Midbrain (tissue), 1 donor: ENCODE measurements at regions not wholly inside any gene's neighbourhood (a gene's known extent, or its start where the extent isn't known, plus 50 kb on each side); places are given as distances from the start of the nearest gene placed in this dataset.

Experiments used
- DNase-seq: peaks from one replicate; lab custom pipeline; 2025; lab: John Stamatoyannopoulos, UW

GRCh38 chr2:172361840-172362239 lies 65.5 kb upstream of the ITGA6 start:
- no peak for DNase-seq

GRCh38 chr2:172364261-172364660 lies 63.1 kb upstream of the ITGA6 start:
- DNase-seq = no peak

- DNase-seq = no peak
Observed at GRCh38 chr2:172366596-172367150, 60.7 kb upstream of the ITGA6 start.

DNA sequence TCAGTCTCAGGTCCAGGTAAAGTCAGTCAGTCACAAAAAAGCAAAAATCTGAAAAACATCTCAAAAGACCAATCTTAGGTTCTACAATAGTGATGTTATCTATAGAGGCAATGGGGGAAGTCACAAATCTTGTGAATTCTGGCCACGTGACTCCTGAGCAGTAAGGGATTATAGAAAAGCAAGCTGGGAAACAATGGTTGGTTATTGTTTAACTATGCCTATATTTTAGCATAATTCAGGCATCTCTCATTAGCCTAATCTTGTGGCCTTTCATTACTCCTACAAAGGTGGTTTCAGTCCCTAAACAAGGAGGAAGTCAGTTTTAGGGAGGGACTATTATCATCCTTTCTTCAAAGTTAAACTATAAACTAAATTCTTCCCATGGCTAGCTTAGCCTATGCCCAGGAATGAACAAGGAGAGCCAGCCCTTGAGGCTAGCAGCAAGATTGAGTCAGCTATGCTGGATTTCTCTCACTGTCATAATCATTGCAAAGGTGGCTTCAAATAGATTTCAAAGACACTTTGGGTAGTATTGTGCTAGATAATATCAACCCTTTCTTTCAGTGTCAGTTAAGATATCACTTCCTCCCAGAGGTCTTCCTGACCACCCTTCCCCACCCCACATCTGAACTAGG lies 56.4 kb upstream of the ITGA6 start:
- no peak for DNase-seq

DNA sequence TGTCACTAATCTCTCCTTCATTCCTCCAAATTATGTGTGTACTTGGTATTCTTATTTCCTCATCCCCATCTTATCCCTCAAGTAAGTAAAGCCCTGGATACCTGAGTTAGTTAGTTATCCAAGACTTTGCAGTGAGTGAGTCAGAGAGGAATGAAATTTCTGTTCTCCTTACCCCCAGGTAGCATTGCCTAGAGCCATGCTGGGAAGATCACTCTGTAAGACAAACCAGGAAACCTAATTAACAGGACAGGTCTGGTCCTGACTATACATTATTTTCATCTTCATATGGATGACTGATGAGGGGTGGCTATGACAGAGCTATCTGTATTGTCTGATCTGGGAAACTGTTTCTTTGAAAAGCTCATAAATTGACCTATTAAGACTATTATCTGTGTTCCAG lies 55.0 kb upstream of the ITGA6 start:
- DNase-seq = no peak

DNA sequence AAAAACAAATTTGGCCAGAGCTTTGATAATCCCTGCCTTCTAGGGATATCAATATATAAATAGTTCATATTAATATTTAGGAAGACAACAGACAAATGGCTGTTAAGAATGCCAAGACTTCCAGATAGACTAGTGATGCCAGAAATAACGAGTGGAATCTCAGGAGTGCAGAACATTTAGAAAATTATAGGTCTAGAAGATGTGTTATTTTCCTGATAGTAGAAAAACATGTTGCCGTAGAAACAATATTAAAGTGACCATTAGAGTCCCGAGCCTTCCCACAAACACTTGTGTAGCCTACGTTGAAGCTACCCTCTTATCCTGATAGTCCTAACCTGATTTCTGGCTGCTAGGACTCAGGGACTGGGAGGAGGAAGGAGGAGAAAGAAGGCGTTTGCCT lies 54.3 kb upstream of the ITGA6 start:
- DNase-seq = no peak

DNA sequence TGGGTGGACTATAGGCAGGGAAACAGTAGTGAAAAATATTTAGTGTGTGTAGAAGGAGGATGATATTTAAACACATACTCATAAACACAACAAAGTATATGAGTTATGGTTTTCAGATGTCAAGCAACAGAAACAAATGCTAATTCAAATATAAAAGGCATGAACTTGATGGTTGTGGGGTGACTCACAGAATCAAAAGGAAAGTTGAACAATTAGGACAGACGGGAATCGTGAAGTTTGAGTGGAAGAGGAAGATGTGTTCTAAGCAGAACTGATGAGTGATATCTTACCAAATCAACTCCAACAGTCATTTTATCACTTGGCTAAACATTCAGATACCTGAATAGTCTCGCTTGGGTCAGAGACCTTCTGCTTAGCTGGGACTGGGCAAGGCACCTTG lies 53.6 kb upstream of the ITGA6 start:
- no peak for DNase-seq

GRCh38 chr2:172374318-172375240 lies 52.8 kb upstream of the ITGA6 start:
- no peak for DNase-seq

- no peak for DNase-seq
Observed at GRCh38 chr2:172375251-172375650, 52.1 kb upstream of the ITGA6 start.

DNA sequence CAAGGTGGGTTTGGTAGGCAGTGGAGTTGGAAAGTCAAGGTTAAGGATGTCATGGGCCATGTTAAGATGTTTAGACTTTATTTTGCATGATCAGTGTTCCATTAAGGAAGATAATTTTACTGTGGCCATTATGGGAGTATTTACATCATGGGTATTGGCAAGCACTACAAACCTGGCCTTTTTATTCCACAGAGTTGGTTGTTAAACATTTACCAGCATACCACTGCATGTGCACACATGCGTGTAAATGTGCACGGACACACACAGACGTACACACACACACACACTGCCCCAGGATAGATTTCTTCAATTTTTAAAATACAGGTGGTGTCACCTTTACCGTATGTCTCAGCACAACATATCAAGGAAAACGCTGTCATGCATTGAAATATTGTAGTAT lies 51.4 kb upstream of the ITGA6 start:
- DNase-seq = no peak

GRCh38 chr2:172376505-172377125 lies 50.8 kb upstream of the ITGA6 start:
- no peak for DNase-seq

DNA sequence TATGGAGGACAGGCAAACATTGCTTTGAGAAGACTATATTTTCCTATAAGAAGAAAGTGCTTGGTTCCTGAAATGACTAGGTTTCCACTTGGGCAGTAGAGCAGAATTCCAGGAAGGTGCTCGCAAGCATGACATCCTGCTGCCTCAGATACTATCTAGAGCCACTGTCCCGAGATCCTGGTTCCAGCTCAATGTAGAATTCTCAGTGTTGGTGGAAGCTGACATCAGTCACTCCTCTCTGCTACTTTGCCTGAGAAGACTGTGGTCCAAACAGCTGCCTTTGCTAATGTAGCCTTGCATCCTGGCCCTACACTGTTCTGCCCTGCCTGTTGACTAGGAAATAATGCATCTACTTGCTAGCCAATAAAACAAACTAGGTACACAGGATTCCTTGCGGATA lies 50.0 kb upstream of the ITGA6 start:
- no peak for DNase-seq
